ENCODE measurements at regions not wholly inside any gene's neighbourhood (a gene's known extent, or its start where the extent isn't known, plus 50 kb on each side); places are given as distances from the start of the nearest gene placed in this dataset.

- H3K27me3 ChIP-seq (ENCODE audit: insufficient read depth, poor library complexity, severe bottlenecking) = no peaks in the 10 kb centered on the region
- TF ChIP-seq SPI1 (IDR thresholded peaks at IDR 0.05; ENCODE audit: borderline replicate concordance, low read depth) (no peak), REST (IDR thresholded peaks at IDR 0.05; ENCODE audit: insufficient replicate concordance, low read depth) (no peak), GABPA (IDR thresholded peaks at IDR 0.05; ENCODE audit: low read depth) (no peak), POLR2AphosphoS5 (IDR thresholded peaks at IDR 0.05; ENCODE audit: low read depth) (no peak)
- TF ChIP-seq, protein P1, sequence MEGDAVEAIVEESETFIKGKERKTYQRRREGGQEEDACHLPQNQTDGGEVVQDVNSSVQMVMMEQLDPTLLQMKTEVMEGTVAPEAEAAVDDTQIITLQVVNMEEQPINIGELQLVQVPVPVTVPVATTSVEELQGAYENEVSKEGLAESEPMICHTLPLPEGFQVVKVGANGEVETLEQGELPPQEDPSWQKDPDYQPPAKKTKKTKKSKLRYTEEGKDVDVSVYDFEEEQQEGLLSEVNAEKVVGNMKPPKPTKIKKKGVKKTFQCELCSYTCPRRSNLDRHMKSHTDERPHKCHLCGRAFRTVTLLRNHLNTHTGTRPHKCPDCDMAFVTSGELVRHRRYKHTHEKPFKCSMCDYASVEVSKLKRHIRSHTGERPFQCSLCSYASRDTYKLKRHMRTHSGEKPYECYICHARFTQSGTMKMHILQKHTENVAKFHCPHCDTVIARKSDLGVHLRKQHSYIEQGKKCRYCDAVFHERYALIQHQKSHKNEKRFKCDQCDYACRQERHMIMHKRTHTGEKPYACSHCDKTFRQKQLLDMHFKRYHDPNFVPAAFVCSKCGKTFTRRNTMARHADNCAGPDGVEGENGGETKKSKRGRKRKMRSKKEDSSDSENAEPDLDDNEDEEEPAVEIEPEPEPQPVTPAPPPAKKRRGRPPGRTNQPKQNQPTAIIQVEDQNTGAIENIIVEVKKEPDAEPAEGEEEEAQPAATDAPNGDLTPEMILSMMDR (IDR thresholded peaks at IDR 0.05; ENCODE audit: insufficient read depth, low read length) = no peak
- DNase-seq (ENCODE audit: low read depth in 1 of 2, low spot score in 1 of 2) = no peak
- H3K4me3 ChIP-seq (replicated peaks; ENCODE audit: insufficient read depth, low read length) = no peak overlapping the region
- no peak overlapping the region for H3K27ac ChIP-seq (replicated peaks)
These were observed 1118.9 kb upstream of the CELF2 start for GRCh38 chr10:9898633-9899395.

DNA sequence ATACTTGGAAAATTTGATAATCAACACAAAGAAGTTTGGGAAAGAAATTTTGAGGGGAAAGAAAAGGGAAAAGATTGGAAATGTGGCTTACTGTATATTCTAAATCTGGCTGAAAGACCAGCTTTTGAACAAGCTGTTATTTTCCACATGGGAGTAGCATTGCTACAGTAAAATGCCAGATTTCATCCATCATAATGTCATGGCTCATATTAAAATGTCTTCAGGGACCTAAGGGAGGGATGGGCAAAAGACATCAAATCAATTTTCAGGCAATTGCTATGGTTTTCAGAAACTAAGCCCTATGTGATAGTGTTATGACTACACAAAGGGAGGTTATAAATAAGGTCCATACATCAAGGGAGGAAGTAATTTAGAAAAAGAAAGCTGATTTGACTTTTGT, 1116.9 kb upstream of the CELF2 start:
- no peak for DNase-seq (ENCODE audit: low read depth in 1 of 2, low spot score in 1 of 2)
- Histone ChIP-seq H3K4me3 (replicated peaks; ENCODE audit: insufficient read depth, low read length) (no peak overlapping the region), H3K27ac (replicated peaks) (no peak overlapping the region), H3K27me3 (ENCODE audit: insufficient read depth, poor library complexity, severe bottlenecking) (no peaks in the 10 kb centered on the region)
- TF ChIP-seq GABPA (IDR thresholded peaks at IDR 0.05; ENCODE audit: low read depth) (no peak), POLR2AphosphoS5 (IDR thresholded peaks at IDR 0.05; ENCODE audit: low read depth) (no peak), SPI1 (IDR thresholded peaks at IDR 0.05; ENCODE audit: borderline replicate concordance, low read depth) (no peak), REST (IDR thresholded peaks at IDR 0.05; ENCODE audit: insufficient replicate concordance, low read depth) (no peak)
- TF ChIP-seq, protein P1 (IDR thresholded peaks at IDR 0.05; ENCODE audit: insufficient read depth, low read length) = no peak

GRCh38 chr10:9901971-9902370, 1115.7 kb upstream of the CELF2 start:
- DNase-seq (ENCODE audit: low read depth in 1 of 2, low spot score in 1 of 2) = no peak
- no peak overlapping the region for H3K4me3 ChIP-seq (replicated peaks; ENCODE audit: insufficient read depth, low read length)
- H3K27ac ChIP-seq (replicated peaks) = no peak overlapping the region
- TF ChIP-seq REST (IDR thresholded peaks at IDR 0.05; ENCODE audit: insufficient replicate concordance, low read depth) (no peak), POLR2AphosphoS5 (IDR thresholded peaks at IDR 0.05; ENCODE audit: low read depth) (no peak), SPI1 (IDR thresholded peaks at IDR 0.05; ENCODE audit: borderline replicate concordance, low read depth) (no peak), GABPA (IDR thresholded peaks at IDR 0.05; ENCODE audit: low read depth) (no peak)
- TF ChIP-seq, protein P1 (IDR thresholded peaks at IDR 0.05; ENCODE audit: insufficient read depth, low read length) = no peak
- no peaks in the 10 kb centered on the region for H3K27me3 ChIP-seq (ENCODE audit: insufficient read depth, poor library complexity, severe bottlenecking)

Data from HL-60 (cell line).